ENCODE measurements at regions not wholly inside any gene's neighbourhood (a gene's known extent, or its start where the extent isn't known, plus 50 kb on each side); places are given as distances from the start of the nearest gene placed in this dataset.

- no peak overlapping the region for H3K27ac ChIP-seq (ENCODE audit: low read depth, low read length)
- DNase-seq (ENCODE audit: low read depth in 4 of 6, low spot score in 6 of 6), result no peak
- no peaks in the 10 kb centered on the region for H3K27me3 ChIP-seq (ENCODE audit: control insufficient read depth, insufficient read depth, low read length)
- H3K36me3 ChIP-seq (ENCODE audit: control insufficient read depth, insufficient read depth, low read length), result no peaks in the 10 kb centered on the region
- no peaks in the 10 kb centered on the region for H3K9me3 ChIP-seq (ENCODE audit: control insufficient read depth, insufficient read depth, low read length)
- H3K4me1 ChIP-seq (ENCODE audit: control insufficient read depth, insufficient read depth, low read length), result no peaks in the 10 kb centered on the region
- no peak overlapping the region for H3K4me3 ChIP-seq (ENCODE audit: low read depth, low read length)
- WGBS (ENCODE audit: insufficient coverage), result no CpG with 5 or more reads among the region's 2 CpGs
These were observed 533.1 kb downstream of the ETS1 start for GRCh38 chr11:128053981-128054931.

- no CpG with 5 or more reads among the region's 2 CpGs for WGBS (ENCODE audit: insufficient coverage)
- no peak for DNase-seq (ENCODE audit: low read depth in 4 of 6, low spot score in 6 of 6)
- no peak overlapping the region for H3K27ac ChIP-seq (ENCODE audit: low read depth, low read length)
- no peak overlapping the region for H3K4me3 ChIP-seq (ENCODE audit: low read depth, low read length)
- no peaks in the 10 kb centered on the region for H3K9me3 ChIP-seq (ENCODE audit: control insufficient read depth, insufficient read depth, low read length)
- H3K4me1 ChIP-seq (ENCODE audit: control insufficient read depth, insufficient read depth, low read length), result no peaks in the 10 kb centered on the region
- no peaks in the 10 kb centered on the region for H3K36me3 ChIP-seq (ENCODE audit: control insufficient read depth, insufficient read depth, low read length)
- H3K27me3 ChIP-seq (ENCODE audit: control insufficient read depth, insufficient read depth, low read length), result no peaks in the 10 kb centered on the region
These were observed 534.3 kb downstream of the ETS1 start for GRCh38 chr11:128052912-128053641.

- H3K27ac ChIP-seq (ENCODE audit: low read depth, low read length), result no peak overlapping the region
- no peaks in the 10 kb centered on the region for H3K36me3 ChIP-seq (ENCODE audit: control insufficient read depth, insufficient read depth, low read length)
- no peaks in the 10 kb centered on the region for H3K9me3 ChIP-seq (ENCODE audit: control insufficient read depth, insufficient read depth, low read length)
- 100% methylated on average over 3 of the region's 4 CpGs for WGBS (ENCODE audit: insufficient coverage)
- no peak for DNase-seq (ENCODE audit: low read depth in 4 of 6, low spot score in 6 of 6)
- H3K27me3 ChIP-seq (ENCODE audit: control insufficient read depth, insufficient read depth, low read length), result no peaks in the 10 kb centered on the region
- no peaks in the 10 kb centered on the region for H3K4me1 ChIP-seq (ENCODE audit: control insufficient read depth, insufficient read depth, low read length)
- no peak overlapping the region for H3K4me3 ChIP-seq (ENCODE audit: low read depth, low read length)
These were observed 539.2 kb downstream of the ETS1 start for GRCh38 chr11:128048121-128048520.

GRCh38 chr11:128047026-128047425 is 540.3 kb downstream of the ETS1 start:
- Histone ChIP-seq H3K27ac (ENCODE audit: low read depth, low read length) (no peak overlapping the region), H3K9me3 (ENCODE audit: control insufficient read depth, insufficient read depth, low read length) (no peaks in the 10 kb centered on the region), H3K27me3 (ENCODE audit: control insufficient read depth, insufficient read depth, low read length) (no peaks in the 10 kb centered on the region), H3K36me3 (ENCODE audit: control insufficient read depth, insufficient read depth, low read length) (no peaks in the 10 kb centered on the region), H3K4me3 (ENCODE audit: low read depth, low read length) (no peak overlapping the region), H3K4me1 (ENCODE audit: control insufficient read depth, insufficient read depth, low read length) (no peaks in the 10 kb centered on the region)
- WGBS (ENCODE audit: insufficient coverage), result no CpG with 5 or more reads among the region's 4 CpGs
- no peak for DNase-seq (ENCODE audit: low read depth in 4 of 6, low spot score in 6 of 6)

GRCh38 chr11:128046213-128046612 is 541.1 kb downstream of the ETS1 start:
- no peaks in the 10 kb centered on the region for H3K36me3 ChIP-seq (ENCODE audit: control insufficient read depth, insufficient read depth, low read length)
- no peaks in the 10 kb centered on the region for H3K4me1 ChIP-seq (ENCODE audit: control insufficient read depth, insufficient read depth, low read length)
- H3K9me3 ChIP-seq (ENCODE audit: control insufficient read depth, insufficient read depth, low read length), result no peaks in the 10 kb centered on the region
- no peak overlapping the region for H3K27ac ChIP-seq (ENCODE audit: low read depth, low read length)
- H3K4me3 ChIP-seq (ENCODE audit: low read depth, low read length), result no peak overlapping the region
- H3K27me3 ChIP-seq (ENCODE audit: control insufficient read depth, insufficient read depth, low read length), result no peaks in the 10 kb centered on the region
- WGBS (ENCODE audit: insufficient coverage), result no CpG with 5 or more reads among the region's 3 CpGs
- DNase-seq (ENCODE audit: low read depth in 4 of 6, low spot score in 6 of 6), result no peak

- no peak overlapping the region for H3K4me3 ChIP-seq (ENCODE audit: low read depth, low read length)
- no peak for DNase-seq (ENCODE audit: low read depth in 4 of 6, low spot score in 6 of 6)
- no peaks in the 10 kb centered on the region for H3K27me3 ChIP-seq (ENCODE audit: control insufficient read depth, insufficient read depth, low read length)
- no peaks in the 10 kb centered on the region for H3K4me1 ChIP-seq (ENCODE audit: control insufficient read depth, insufficient read depth, low read length)
- no peak overlapping the region for H3K27ac ChIP-seq (ENCODE audit: low read depth, low read length)
- no CpG with 5 or more reads among the region's 4 CpGs for WGBS (ENCODE audit: insufficient coverage)
- H3K9me3 ChIP-seq (ENCODE audit: control insufficient read depth, insufficient read depth, low read length), result no peaks in the 10 kb centered on the region
- H3K36me3 ChIP-seq (ENCODE audit: control insufficient read depth, insufficient read depth, low read length), result no peaks in the 10 kb centered on the region
These were observed 542.1 kb downstream of the ETS1 start for GRCh38 chr11:128045094-128045725.

- no peak for DNase-seq (ENCODE audit: low read depth in 4 of 6, low spot score in 6 of 6)
- H3K27me3 ChIP-seq (ENCODE audit: control insufficient read depth, insufficient read depth, low read length), result no peaks in the 10 kb centered on the region
- no peaks in the 10 kb centered on the region for H3K36me3 ChIP-seq (ENCODE audit: control insufficient read depth, insufficient read depth, low read length)
- H3K4me1 ChIP-seq (ENCODE audit: control insufficient read depth, insufficient read depth, low read length), result no peaks in the 10 kb centered on the region
- WGBS (ENCODE audit: insufficient coverage), result 50% methylated on average over 1 of the region's 3 CpGs
- H3K4me3 ChIP-seq (ENCODE audit: low read depth, low read length), result no peak overlapping the region
- H3K27ac ChIP-seq (ENCODE audit: low read depth, low read length), result no peak overlapping the region
- H3K9me3 ChIP-seq (ENCODE audit: control insufficient read depth, insufficient read depth, low read length), result no peaks in the 10 kb centered on the region
These were observed 545.0 kb downstream of the ETS1 start for GRCh38 chr11:128042290-128042751.

- H3K4me3 ChIP-seq (ENCODE audit: low read depth, low read length), result no peak overlapping the region
- no peaks in the 10 kb centered on the region for H3K36me3 ChIP-seq (ENCODE audit: control insufficient read depth, insufficient read depth, low read length)
- DNase-seq (ENCODE audit: low read depth in 4 of 6, low spot score in 6 of 6), result no peak
- WGBS (ENCODE audit: insufficient coverage), result no CpG with 5 or more reads among the region's 3 CpGs
- H3K4me1 ChIP-seq (ENCODE audit: control insufficient read depth, insufficient read depth, low read length), result no peaks in the 10 kb centered on the region
- no peaks in the 10 kb centered on the region for H3K27me3 ChIP-seq (ENCODE audit: control insufficient read depth, insufficient read depth, low read length)
- H3K27ac ChIP-seq (ENCODE audit: low read depth, low read length), result no peak overlapping the region
- no peaks in the 10 kb centered on the region for H3K9me3 ChIP-seq (ENCODE audit: control insufficient read depth, insufficient read depth, low read length)
These were observed 546.8 kb downstream of the ETS1 start for GRCh38 chr11:128040603-128041002.

- no peaks in the 10 kb centered on the region for H3K36me3 ChIP-seq (ENCODE audit: control insufficient read depth, insufficient read depth, low read length)
- H3K4me3 ChIP-seq (ENCODE audit: low read depth, low read length), result no peak overlapping the region
- H3K4me1 ChIP-seq (ENCODE audit: control insufficient read depth, insufficient read depth, low read length), result no peaks in the 10 kb centered on the region
- no peaks in the 10 kb centered on the region for H3K9me3 ChIP-seq (ENCODE audit: control insufficient read depth, insufficient read depth, low read length)
- H3K27ac ChIP-seq (ENCODE audit: low read depth, low read length), result no peak overlapping the region
- H3K27me3 ChIP-seq (ENCODE audit: control insufficient read depth, insufficient read depth, low read length), result no peaks in the 10 kb centered on the region
- DNase-seq (ENCODE audit: low read depth in 4 of 6, low spot score in 6 of 6), result no peak
- 87% methylated on average over 4 of the region's 8 CpGs for WGBS (ENCODE audit: insufficient coverage)
These were observed 548.0 kb downstream of the ETS1 start for GRCh38 chr11:128039140-128040021.
